Neural cell (in vitro differentiated cells): ENCODE measurements at regions not wholly inside any gene's neighbourhood (a gene's known extent, or its start where the extent isn't known, plus 50 kb on each side); places are given as distances from the start of the nearest gene placed in this dataset.

ENCODE experiments used
- EZH2 ChIP-seq: fragments of 200-600, 300-800 bp; shearing (Covaris generic), sonication (generic); IDR thresholded peaks from 2 replicates; pipeline ENCODE4 v1.6.1; 2014; ENCODE audit warnings: antibody characterized with exemption, low read length, borderline replicate concordance, mild to moderate bottlenecking; ENCODE audit not compliant: insufficient read depth, poor library complexity, severe bottlenecking
- POLR2AphosphoS5 ChIP-seq: IDR thresholded peaks from 2 replicates; pipeline ENCODE4 v1.6.1; 2012
- TAF1 ChIP-seq: IDR thresholded peaks from 2 replicates; pipeline ENCODE4 v1.6.1; 2012; ENCODE audit warnings: low read depth
- TF ChIP-seq, protein P1 (sequence below): fragments of 450-650 bp; IDR thresholded peaks from 2 replicates; pipeline ENCODE4 v1.5.1; 2014; ENCODE audit warnings: antibody characterized with exemption, mild to moderate bottlenecking, moderate library complexity; ENCODE audit not compliant: poor library complexity, severe bottlenecking

DNA sequence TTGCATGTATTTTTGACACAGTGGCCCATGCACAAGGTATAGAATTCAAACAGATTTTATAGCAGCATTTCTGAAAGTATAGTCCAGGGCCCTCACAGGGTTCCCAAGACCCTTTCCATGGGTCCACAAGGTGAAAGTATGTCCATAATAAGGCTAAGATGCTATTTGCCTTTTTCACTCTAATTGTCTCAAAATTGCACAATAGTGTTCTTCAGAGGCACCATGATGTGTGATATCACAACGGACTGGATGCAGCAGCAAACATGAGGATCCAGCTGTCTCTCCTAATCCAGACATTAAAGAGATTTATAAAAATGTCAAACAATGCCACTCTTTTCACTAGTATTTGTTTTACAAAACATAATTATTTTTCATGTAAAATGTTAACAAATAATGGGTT is 88.8 kb upstream of the PRDX6 start:
- TF ChIP-seq, protein P1, sequence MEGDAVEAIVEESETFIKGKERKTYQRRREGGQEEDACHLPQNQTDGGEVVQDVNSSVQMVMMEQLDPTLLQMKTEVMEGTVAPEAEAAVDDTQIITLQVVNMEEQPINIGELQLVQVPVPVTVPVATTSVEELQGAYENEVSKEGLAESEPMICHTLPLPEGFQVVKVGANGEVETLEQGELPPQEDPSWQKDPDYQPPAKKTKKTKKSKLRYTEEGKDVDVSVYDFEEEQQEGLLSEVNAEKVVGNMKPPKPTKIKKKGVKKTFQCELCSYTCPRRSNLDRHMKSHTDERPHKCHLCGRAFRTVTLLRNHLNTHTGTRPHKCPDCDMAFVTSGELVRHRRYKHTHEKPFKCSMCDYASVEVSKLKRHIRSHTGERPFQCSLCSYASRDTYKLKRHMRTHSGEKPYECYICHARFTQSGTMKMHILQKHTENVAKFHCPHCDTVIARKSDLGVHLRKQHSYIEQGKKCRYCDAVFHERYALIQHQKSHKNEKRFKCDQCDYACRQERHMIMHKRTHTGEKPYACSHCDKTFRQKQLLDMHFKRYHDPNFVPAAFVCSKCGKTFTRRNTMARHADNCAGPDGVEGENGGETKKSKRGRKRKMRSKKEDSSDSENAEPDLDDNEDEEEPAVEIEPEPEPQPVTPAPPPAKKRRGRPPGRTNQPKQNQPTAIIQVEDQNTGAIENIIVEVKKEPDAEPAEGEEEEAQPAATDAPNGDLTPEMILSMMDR = no peak
- TF ChIP-seq TAF1 (no peak), EZH2 (no peak), POLR2AphosphoS5 (no peak)
